Keratinocyte (primary cell): ENCODE measurements at regions not wholly inside any gene's neighbourhood (a gene's known extent, or its start where the extent isn't known, plus 50 kb on each side); places are given as distances from the start of the nearest gene placed in this dataset.

Source experiments
- DNase-seq: peaks from one replicate; pipeline ENCODE4 v3.0.0-alpha.2; 2011; ENCODE audit warnings: low read depth, missing footprints, low spot score
- FAIRE-seq: peaks from 2 replicates; lab custom pipeline; 2011; peaks lifted over from hg19 to GRCh38; lab: Jason Lieb, UNC
- H2AFZ ChIP-seq: 2 replicates; pipeline ENCODE4 v1.6.0; 2012; ENCODE audit warnings: low read length, control low read depth, inconsistent platforms; ENCODE audit not compliant: control insufficient read depth
- H3K27ac ChIP-seq: 2 replicates; pipeline ENCODE4 v1.5.1; 2011; ENCODE audit warnings: low read length; ENCODE audit not compliant: control insufficient read depth, insufficient read depth
- H3K27me3 ChIP-seq: 3 replicates; pipeline ENCODE4 v1.6.0; 2011; ENCODE audit warnings: low read length; ENCODE audit not compliant: control insufficient read depth, insufficient read depth; ENCODE audit errors: extremely low read depth
- H3K36me3 ChIP-seq, 2 experiments: 2 replicates in 1 of 2; 3 replicates in 1 of 2; pipeline ENCODE4 v1.5.1; 2011; ENCODE audit warnings: low read length in 2 of 2, mild to moderate bottlenecking in 1 of 2; ENCODE audit not compliant: control insufficient read depth in 2 of 2, insufficient read depth in 2 of 2; ENCODE audit errors: extremely low read depth in 1 of 2
- H3K4me1 ChIP-seq: 3 replicates; pipeline ENCODE4 v1.5.1; 2011; ENCODE audit warnings: low read length; ENCODE audit not compliant: control insufficient read depth, insufficient read depth; ENCODE audit errors: extremely low read depth
- H3K4me2 ChIP-seq: 3 replicates; pipeline ENCODE4 v1.6.0; 2011; ENCODE audit warnings: low read depth, low read length; ENCODE audit not compliant: control insufficient read depth, insufficient read depth; ENCODE audit errors: extremely low read depth
- H3K4me3 ChIP-seq, 3 experiments: fragments of 200-600 bp in 1 of 3; sonication (generic) in 1 of 3; 2 replicates in 2 of 3; 3 replicates in 1 of 3; pipeline ENCODE4 v1.5.1; 2011 to 2016; ENCODE audit warnings: low read length in 3 of 3, mild to moderate bottlenecking in 3 of 3, control low read depth in 2 of 3, inconsistent platforms in 1 of 3, low read depth in 1 of 3, mixed read lengths in 1 of 3, mixed run types in 1 of 3, moderate library complexity in 1 of 3; ENCODE audit not compliant: control insufficient read depth in 2 of 3, insufficient read depth in 2 of 3; ENCODE audit errors: extremely low read depth in 1 of 3
- H3K79me2 ChIP-seq: 2 replicates; pipeline ENCODE4 v1.6.0; 2012; ENCODE audit warnings: low read length; ENCODE audit not compliant: control insufficient read depth, insufficient read depth
- H3K9ac ChIP-seq: 3 replicates; pipeline ENCODE4 v1.6.0; 2011; ENCODE audit warnings: low read length; ENCODE audit not compliant: control insufficient read depth, insufficient read depth; ENCODE audit errors: extremely low read depth
- H3K9me1 ChIP-seq: 3 replicates; pipeline ENCODE4 v1.6.0; 2011; ENCODE audit warnings: low read length; ENCODE audit not compliant: control insufficient read depth, insufficient read depth; ENCODE audit errors: extremely low read depth
- H3K9me3 ChIP-seq: 2 replicates; pipeline ENCODE4 v1.5.1; 2012; ENCODE audit warnings: low read depth, low read length; ENCODE audit not compliant: control insufficient read depth
- H4K20me1 ChIP-seq: 3 replicates; pipeline ENCODE4 v1.6.0; 2011; ENCODE audit warnings: low read length; ENCODE audit not compliant: control insufficient read depth, insufficient read depth; ENCODE audit errors: extremely low read depth
- EZH2 ChIP-seq: IDR thresholded peaks from one replicate; pipeline ENCODE4 v1.6.1; 2012; ENCODE audit warnings: inconsistent platforms, mild to moderate bottlenecking, low read length, moderate library complexity
- dilution Hi-C: fragments of 300-500 bp; cut with MboI; formaldehyde crosslinking; loops from one replicate; pipeline ENCODE4 v1.7.0; 2020; ENCODE audit warnings: low sequenced_read_pairs; ENCODE audit not compliant: extremely low pct_ligation_motif_present
- TF ChIP-seq, protein P1 (sequence below), 3 experiments: IDR thresholded peaks in 1 of 3; conservative IDR thresholded peaks in 1 of 3; optimal IDR thresholded peaks in 1 of 3; 2 replicates in 2 of 3; 3 replicates in 1 of 3; pipeline versions ENCODE3 to v1.5.1; 2011; ENCODE audit warnings: low read length in 3 of 3, mild to moderate bottlenecking in 3 of 3, moderate library complexity in 2 of 3, control low read depth in 1 of 3, inconsistent platforms in 1 of 3; ENCODE audit not compliant: insufficient read depth in 2 of 3; ENCODE audit errors: extremely low read depth in 1 of 3

DNA sequence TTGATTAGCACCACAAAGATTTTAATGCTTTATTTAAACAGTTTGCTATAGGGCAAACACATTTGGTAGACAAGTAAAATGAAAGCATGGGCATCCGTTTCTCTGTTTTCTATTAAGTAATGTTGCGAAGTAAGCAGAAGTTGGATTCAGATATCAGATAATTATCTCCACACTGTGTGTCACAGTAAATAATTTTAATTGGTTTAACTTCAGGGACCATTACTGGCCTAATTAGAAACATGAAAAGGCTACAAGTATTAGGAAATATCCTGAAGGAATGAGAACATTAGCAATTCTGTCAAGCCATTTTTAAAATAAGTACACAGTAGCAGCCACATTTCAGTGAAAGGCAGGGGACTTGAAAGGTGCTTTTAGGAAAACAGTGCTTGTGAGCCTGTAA is 975.4 kb downstream of the NR2F1-AS1 start:
- DNase-seq: no peak
- no peak overlapping the region for H3K9ac ChIP-seq
- no peak overlapping the region for H2AFZ ChIP-seq
- no peak overlapping the region for H3K4me2 ChIP-seq
- no peaks in the 10 kb centered on the region for H3K36me3 ChIP-seq
- H3K4me3 ChIP-seq: no peak overlapping the region
- no peaks in the 10 kb centered on the region for H3K9me3 ChIP-seq
- FAIRE-seq: no peak
- H3K27me3 ChIP-seq: no peaks in the 10 kb centered on the region
- TF ChIP-seq, protein P1, sequence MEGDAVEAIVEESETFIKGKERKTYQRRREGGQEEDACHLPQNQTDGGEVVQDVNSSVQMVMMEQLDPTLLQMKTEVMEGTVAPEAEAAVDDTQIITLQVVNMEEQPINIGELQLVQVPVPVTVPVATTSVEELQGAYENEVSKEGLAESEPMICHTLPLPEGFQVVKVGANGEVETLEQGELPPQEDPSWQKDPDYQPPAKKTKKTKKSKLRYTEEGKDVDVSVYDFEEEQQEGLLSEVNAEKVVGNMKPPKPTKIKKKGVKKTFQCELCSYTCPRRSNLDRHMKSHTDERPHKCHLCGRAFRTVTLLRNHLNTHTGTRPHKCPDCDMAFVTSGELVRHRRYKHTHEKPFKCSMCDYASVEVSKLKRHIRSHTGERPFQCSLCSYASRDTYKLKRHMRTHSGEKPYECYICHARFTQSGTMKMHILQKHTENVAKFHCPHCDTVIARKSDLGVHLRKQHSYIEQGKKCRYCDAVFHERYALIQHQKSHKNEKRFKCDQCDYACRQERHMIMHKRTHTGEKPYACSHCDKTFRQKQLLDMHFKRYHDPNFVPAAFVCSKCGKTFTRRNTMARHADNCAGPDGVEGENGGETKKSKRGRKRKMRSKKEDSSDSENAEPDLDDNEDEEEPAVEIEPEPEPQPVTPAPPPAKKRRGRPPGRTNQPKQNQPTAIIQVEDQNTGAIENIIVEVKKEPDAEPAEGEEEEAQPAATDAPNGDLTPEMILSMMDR (optimal IDR thresholded peaks at IDR 0.05 in 1 of 3, IDR thresholded peaks at IDR 0.05 in 1 of 3, conservative IDR thresholded peaks at IDR 0.05 in 1 of 3; ENCODE audit: extremely low read depth in 1 of 3, insufficient read depth in 2 of 3, low read length in 3 of 3): no peak
- TF ChIP-seq EZH2: no peak
- H3K27ac ChIP-seq: no peak overlapping the region
- H4K20me1 ChIP-seq: no peaks in the 10 kb centered on the region
- no peaks in the 10 kb centered on the region for H3K79me2 ChIP-seq
- no peaks in the 10 kb centered on the region for H3K9me1 ChIP-seq
- dilution Hi-C loops: no loop called here
- no peaks in the 10 kb centered on the region for H3K4me1 ChIP-seq

- DNase-seq: no peak
- no peaks in the 10 kb centered on the region for H4K20me1 ChIP-seq
- dilution Hi-C loops: no loop called here
Observed at GRCh38 chr5:92599217-92599810, 981.7 kb downstream of the NR2F1-AS1 start.

More at GRCh38 chr5:92599217-92599810, 981.7 kb downstream of the NR2F1-AS1 start:
- Histone ChIP-seq H3K27me3 (no peaks in the 10 kb centered on the region), H3K27ac (no peak overlapping the region), H3K79me2 (no peaks in the 10 kb centered on the region), H3K9me1 (no peaks in the 10 kb centered on the region), H3K36me3 (no peaks in the 10 kb centered on the region), H3K4me2 (no peak overlapping the region), H3K4me1 (no peaks in the 10 kb centered on the region), H3K4me3 (no peak overlapping the region), H2AFZ (no peak overlapping the region), H3K9me3 (no peaks in the 10 kb centered on the region), H3K9ac (no peak overlapping the region)
- FAIRE-seq: no peak
- TF ChIP-seq, protein P1 (optimal IDR thresholded peaks at IDR 0.05 in 1 of 3, IDR thresholded peaks at IDR 0.05 in 1 of 3, conservative IDR thresholded peaks at IDR 0.05 in 1 of 3; ENCODE audit: extremely low read depth in 1 of 3, insufficient read depth in 2 of 3, low read length in 3 of 3): no peak
- no peak for TF ChIP-seq EZH2
